ENCODE measurements at regions not wholly inside any gene's neighbourhood (a gene's known extent, or its start where the extent isn't known, plus 50 kb on each side); places are given as distances from the start of the nearest gene placed in this dataset.

DNA sequence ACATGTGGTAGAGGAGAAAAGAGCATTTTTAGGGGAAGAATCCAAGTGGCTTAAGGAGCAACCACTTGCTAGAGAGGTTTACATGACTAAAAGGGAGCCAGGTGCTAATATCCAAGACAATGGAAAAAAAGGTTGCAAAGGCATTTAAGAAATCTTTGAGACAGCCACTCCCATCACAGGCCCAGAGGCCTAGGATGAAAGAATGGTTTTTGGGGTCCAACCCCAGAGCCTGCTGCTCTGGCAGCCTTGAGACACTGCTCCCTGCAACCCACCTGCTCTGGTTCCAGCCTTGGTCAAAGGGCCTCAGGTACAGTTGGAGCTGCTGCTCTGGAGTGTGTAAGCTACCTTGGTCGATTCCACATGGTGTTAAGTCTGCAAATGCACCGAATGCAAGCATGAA is 84.1 kb upstream of the FREM3 start:
- H3K27ac Mint-ChIP-seq = no peak overlapping the region
- H3K27ac ChIP-seq (ENCODE audit: low read depth in 1 of 2, low read length in 2 of 2) = no peak overlapping the region
- H4K20me1 ChIP-seq (ENCODE audit: insufficient read depth, low read length) = no peaks in the 10 kb centered on the region
- H3K36me3 Mint-ChIP-seq = no peaks in the 10 kb centered on the region
- no peaks in the 10 kb centered on the region for H3K27me3 ChIP-seq (ENCODE audit: control insufficient read depth in 2 of 2, insufficient read depth in 2 of 2, low read length in 2 of 2)
- no peak overlapping the region for H3K4me3 Mint-ChIP-seq
- intact Hi-C loops (cut with micrococcal nuclease) = no loop called here
- no peak overlapping the region for H3K9ac ChIP-seq (ENCODE audit: insufficient read depth, low read length, poor library complexity, severe bottlenecking)
- H3K79me2 ChIP-seq (ENCODE audit: insufficient read depth, low read length) = no peaks in the 10 kb centered on the region
- no peaks in the 10 kb centered on the region for H3K36me3 ChIP-seq (replicated peaks in 1 of 2; ENCODE audit: control insufficient read depth in 1 of 2, insufficient read depth in 2 of 2, low read length in 2 of 2)
- H3K9me3 Mint-ChIP-seq = peaks cover 1 to 9% (median 5%) of the 10 kb centered on the region in 7 donors
- no peak for DNase-seq
- no peak overlapping the region for H2AFZ ChIP-seq (ENCODE audit: insufficient read depth, low read depth, low read length, poor library complexity, severe bottlenecking)
- H3K4me3 ChIP-seq (replicated peaks in 1 of 3; ENCODE audit: low read depth in 2 of 3, low read length in 3 of 3) = no peak overlapping the region
- WGBS (ENCODE audit: insufficient coverage) = 60% methylated on average over 1 of the region's 2 CpGs
- peaks cover 0 to 5% of the 10 kb centered on the region in 2 donors for H3K9me3 ChIP-seq (replicated peaks in 1 of 2; ENCODE audit: control insufficient read depth in 1 of 2, insufficient read depth in 1 of 2, low read length in 2 of 2)
- no peaks in the 10 kb centered on the region for H3K4me1 ChIP-seq (ENCODE audit: control insufficient read depth in 1 of 2, insufficient read depth in 2 of 2, low read length in 2 of 2)
- H3K4me2 ChIP-seq (replicated peaks; ENCODE audit: extremely low read depth, low read length, poor library complexity, severe bottlenecking) = no peak overlapping the region
- no peaks in the 10 kb centered on the region for H3K27me3 Mint-ChIP-seq (ENCODE audit: low read depth in 3 of 3)
- TF ChIP-seq, protein P1, sequence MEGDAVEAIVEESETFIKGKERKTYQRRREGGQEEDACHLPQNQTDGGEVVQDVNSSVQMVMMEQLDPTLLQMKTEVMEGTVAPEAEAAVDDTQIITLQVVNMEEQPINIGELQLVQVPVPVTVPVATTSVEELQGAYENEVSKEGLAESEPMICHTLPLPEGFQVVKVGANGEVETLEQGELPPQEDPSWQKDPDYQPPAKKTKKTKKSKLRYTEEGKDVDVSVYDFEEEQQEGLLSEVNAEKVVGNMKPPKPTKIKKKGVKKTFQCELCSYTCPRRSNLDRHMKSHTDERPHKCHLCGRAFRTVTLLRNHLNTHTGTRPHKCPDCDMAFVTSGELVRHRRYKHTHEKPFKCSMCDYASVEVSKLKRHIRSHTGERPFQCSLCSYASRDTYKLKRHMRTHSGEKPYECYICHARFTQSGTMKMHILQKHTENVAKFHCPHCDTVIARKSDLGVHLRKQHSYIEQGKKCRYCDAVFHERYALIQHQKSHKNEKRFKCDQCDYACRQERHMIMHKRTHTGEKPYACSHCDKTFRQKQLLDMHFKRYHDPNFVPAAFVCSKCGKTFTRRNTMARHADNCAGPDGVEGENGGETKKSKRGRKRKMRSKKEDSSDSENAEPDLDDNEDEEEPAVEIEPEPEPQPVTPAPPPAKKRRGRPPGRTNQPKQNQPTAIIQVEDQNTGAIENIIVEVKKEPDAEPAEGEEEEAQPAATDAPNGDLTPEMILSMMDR (IDR thresholded peaks at IDR 0.05) = no peak
- peaks cover 4% of the 10 kb centered on the region for H3K4me1 Mint-ChIP-seq

DNA sequence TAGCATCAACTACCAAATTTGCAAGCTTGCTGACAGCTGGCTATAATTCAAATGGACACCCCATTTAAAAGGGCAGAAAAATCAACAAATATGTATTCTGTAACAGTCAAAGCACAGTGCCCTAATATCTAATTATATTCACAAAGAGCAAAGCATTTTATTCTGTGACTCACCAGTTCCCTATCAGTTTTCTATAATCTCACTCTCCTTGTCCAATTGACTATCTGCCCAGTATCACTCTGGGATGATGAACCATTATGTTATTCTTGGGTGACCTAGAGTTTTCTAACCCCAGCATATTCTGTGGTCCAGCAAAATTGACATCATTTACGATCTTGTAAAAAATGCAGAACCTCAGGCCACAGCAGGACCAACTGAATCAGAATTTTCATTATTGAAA is 82.0 kb upstream of the FREM3 start:
- H3K4me1 Mint-ChIP-seq = no peaks in the 10 kb centered on the region
- no peak overlapping the region for H3K4me3 Mint-ChIP-seq
- H3K4me3 ChIP-seq (replicated peaks in 1 of 3; ENCODE audit: low read depth in 2 of 3, low read length in 3 of 3) = no peak overlapping the region
- H3K27me3 Mint-ChIP-seq (ENCODE audit: low read depth in 3 of 3) = no peaks in the 10 kb centered on the region
- H2AFZ ChIP-seq (ENCODE audit: insufficient read depth, low read depth, low read length, poor library complexity, severe bottlenecking) = no peak overlapping the region
- WGBS (ENCODE audit: insufficient coverage) = no CpG with 5 or more reads among the region's 1 CpG
- intact Hi-C loops (cut with micrococcal nuclease) = no loop called here
- H3K27ac ChIP-seq (ENCODE audit: low read depth in 1 of 2, low read length in 2 of 2) = no peak overlapping the region
- H3K4me1 ChIP-seq (ENCODE audit: control insufficient read depth in 1 of 2, insufficient read depth in 2 of 2, low read length in 2 of 2) = no peaks in the 10 kb centered on the region
- DNase-seq = no peak
- H4K20me1 ChIP-seq (ENCODE audit: insufficient read depth, low read length) = no peaks in the 10 kb centered on the region
- TF ChIP-seq, protein P1 (IDR thresholded peaks at IDR 0.05) = no peak
- H3K9me3 ChIP-seq (replicated peaks in 1 of 2; ENCODE audit: control insufficient read depth in 1 of 2, insufficient read depth in 1 of 2, low read length in 2 of 2) = peaks cover 0 to 5% of the 10 kb centered on the region in 2 donors
- no peak overlapping the region for H3K4me2 ChIP-seq (replicated peaks; ENCODE audit: extremely low read depth, low read length, poor library complexity, severe bottlenecking)
- no peaks in the 10 kb centered on the region for H3K27me3 ChIP-seq (ENCODE audit: control insufficient read depth in 2 of 2, insufficient read depth in 2 of 2, low read length in 2 of 2)
- H3K9ac ChIP-seq (ENCODE audit: insufficient read depth, low read length, poor library complexity, severe bottlenecking) = no peak overlapping the region
- H3K27ac Mint-ChIP-seq = no peak overlapping the region
- no peaks in the 10 kb centered on the region for H3K36me3 ChIP-seq (replicated peaks in 1 of 2; ENCODE audit: control insufficient read depth in 1 of 2, insufficient read depth in 2 of 2, low read length in 2 of 2)
- peaks cover 1 to 9% (median 5%) of the 10 kb centered on the region in 7 donors for H3K9me3 Mint-ChIP-seq
- H3K36me3 Mint-ChIP-seq = no peaks in the 10 kb centered on the region
- H3K79me2 ChIP-seq (ENCODE audit: insufficient read depth, low read length) = no peaks in the 10 kb centered on the region

Data from CD14-positive monocyte (primary cell).